Kidney (tissue), 13 donors: ENCODE measurements at regions not wholly inside any gene's neighbourhood (a gene's known extent, or its start where the extent isn't known, plus 50 kb on each side); places are given as distances from the start of the nearest gene placed in this dataset.

Experiments used
- DNase-seq, 5 donors: peaks; one replicate each; pipeline ENCODE4 v3.0.0-alpha.2; 2013 to 2020
- FAIRE-seq: peaks from 2 replicates; lab custom pipeline; 2012; peaks lifted over from hg19 to GRCh38; lab: Jason Lieb, UNC
- H3K27ac ChIP-seq, 2 donors: one replicate each; pipeline ENCODE4 v1.7.0; 2013; ENCODE audit warnings: low read depth in 2 of 2, low read length in 2 of 2, inconsistent platforms in 1 of 2
- H3K27me3 ChIP-seq: one replicate; pipeline ENCODE4 v1.7.1; 2013; ENCODE audit warnings: low read length, inconsistent platforms; ENCODE audit not compliant: control insufficient read depth, insufficient read depth
- H3K36me3 ChIP-seq, 3 donors: one replicate each; pipeline versions ENCODE4 v1.7.0 to v1.7.1; 2013; ENCODE audit warnings: low read length in 3 of 3, control low read depth in 1 of 3, inconsistent platforms in 1 of 3; ENCODE audit not compliant: insufficient read depth in 3 of 3, control insufficient read depth in 2 of 3
- H3K4me1 ChIP-seq, 3 donors: one replicate each; pipeline versions ENCODE4 v1.7.0 to v1.7.1; 2013; ENCODE audit warnings: low read length in 3 of 3, inconsistent platforms in 1 of 3, low read depth in 1 of 3; ENCODE audit not compliant: control insufficient read depth in 2 of 3, insufficient read depth in 2 of 3
- H3K4me3 ChIP-seq, 3 donors: one replicate each; pipeline versions ENCODE4 v1.7.0 to v1.8.1; 2013; ENCODE audit warnings: low read length in 3 of 3, control low read depth in 1 of 3, inconsistent platforms in 1 of 3
- H3K9ac ChIP-seq, 3 donors: one replicate each; pipeline versions ENCODE4 v1.7.0 to v1.7.1; 2013; ENCODE audit warnings: low read length in 3 of 3, control low read depth in 1 of 3, inconsistent platforms in 1 of 3
- H3K9me3 ChIP-seq, 3 donors: one replicate each; pipeline versions ENCODE4 v1.7.0 to v1.7.1; 2013; ENCODE audit warnings: low read length in 3 of 3, control low read depth in 1 of 3, inconsistent platforms in 1 of 3; ENCODE audit not compliant: control insufficient read depth in 2 of 3, insufficient read depth in 1 of 3
- CTCF ChIP-seq: IDR thresholded peaks from 3 replicates; pipeline ENCODE4 v1.5.1; 2012; ENCODE audit warnings: mild to moderate bottlenecking, moderate library complexity, borderline replicate concordance; ENCODE audit not compliant: insufficient read depth; ENCODE audit errors: extremely low read depth
- intact Hi-C: fragments of 100-400 bp; cut with DNase I; formaldehyde crosslinking; loops from one replicate; pipeline ENCODE4 v1.11.1; 2022
- donor health status: control.
- donor health status: control.
- donor health status: control.
- donor health status: control.
- donor health status: control.
- donor health status: DM: yes; HTN: yes; CAD: no.
- donor health status: Normal renal cell carcinoma (clear cell type).

GRCh38 chr6:144586986-144587385 lies 301.9 kb downstream of the UTRN start:
- FAIRE-seq: no peak
- TF ChIP-seq CTCF: no peak
- intact Hi-C loops: no loop called here
- no peaks in the 10 kb centered on the region for H3K36me3 ChIP-seq
- H3K27ac ChIP-seq: no peak overlapping the region
- peaks cover 0 to 4% (median 0%) of the 10 kb centered on the region in 3 donors for H3K4me1 ChIP-seq
- no peaks in the 10 kb centered on the region for H3K9me3 ChIP-seq
- H3K27me3 ChIP-seq: no peaks in the 10 kb centered on the region
- no peak for DNase-seq
- H3K9ac ChIP-seq: no peak overlapping the region
- no peak overlapping the region for H3K4me3 ChIP-seq

- intact Hi-C loops: no loop called here
- H3K36me3 ChIP-seq: no peaks in the 10 kb centered on the region
- peaks cover 0 to 4% (median 0%) of the 10 kb centered on the region in 3 donors for H3K4me1 ChIP-seq
- no peaks in the 10 kb centered on the region for H3K27me3 ChIP-seq
- DNase-seq (no peak), FAIRE-seq (no peak)
- H3K4me3 ChIP-seq: no peak overlapping the region
- H3K9me3 ChIP-seq: no peaks in the 10 kb centered on the region
- TF ChIP-seq CTCF: no peak
- no peak overlapping the region for H3K27ac ChIP-seq
- H3K9ac ChIP-seq: no peak overlapping the region
Observed at GRCh38 chr6:144588697-144589325, 303.7 kb downstream of the UTRN start.

GRCh38 chr6:144590532-144590931 lies 305.4 kb downstream of the UTRN start:
- DNase-seq (no peak), FAIRE-seq (no peak)
- no peak for TF ChIP-seq CTCF
- Histone ChIP-seq H3K27ac (no peak overlapping the region), H3K36me3 (no peaks in the 10 kb centered on the region), H3K27me3 (no peaks in the 10 kb centered on the region), H3K4me1 (peaks cover 0 to 4% (median 0%) of the 10 kb centered on the region in 3 donors), H3K9me3 (no peaks in the 10 kb centered on the region), H3K4me3 (no peak overlapping the region), H3K9ac (no peak overlapping the region)
- intact Hi-C loops: no loop called here

GRCh38 chr6:144593392-144593791 lies 308.3 kb downstream of the UTRN start:
- H3K36me3 ChIP-seq: no peaks in the 10 kb centered on the region
- H3K4me3 ChIP-seq: no peak overlapping the region
- H3K9me3 ChIP-seq: no peaks in the 10 kb centered on the region
- intact Hi-C loops: no loop called here
- peaks cover 0 to 4% (median 0%) of the 10 kb centered on the region in 3 donors for H3K4me1 ChIP-seq
- H3K27ac ChIP-seq: no peak overlapping the region
- TF ChIP-seq CTCF: no peak
- FAIRE-seq (no peak), DNase-seq (no peak)
- H3K9ac ChIP-seq: no peak overlapping the region
- no peaks in the 10 kb centered on the region for H3K27me3 ChIP-seq
